Left ventricle myocardium inferior (tissue), 1 donor: ENCODE measurements at regions not wholly inside any gene's neighbourhood (a gene's known extent, or its start where the extent isn't known, plus 50 kb on each side); places are given as distances from the start of the nearest gene placed in this dataset.

ENCODE experiments used
- DNase-seq: peaks from one replicate; pipeline ENCODE4 v3.0.0-alpha.2; 2020
- H3K27ac ChIP-seq: fragments of 200-600 bp; replicated peaks from 2 replicates; pipeline ENCODE4 v1.8.0; 2021
- H3K27me3 ChIP-seq: fragments of 200-600 bp; 2 replicates; pipeline ENCODE4 v1.8.0; 2021; ENCODE audit warnings: low read depth
- H3K36me3 ChIP-seq: fragments of 200-600 bp; 2 replicates; pipeline ENCODE4 v1.8.0; 2021
- H3K4me1 ChIP-seq: fragments of 200-600 bp; 2 replicates; pipeline ENCODE4 v1.8.0; 2021
- H3K4me3 ChIP-seq: fragments of 200-600 bp; 2 replicates; pipeline ENCODE4 v1.8.0; 2021; ENCODE audit warnings: mild to moderate bottlenecking, moderate library complexity
- H3K9me3 ChIP-seq: fragments of 200-600 bp; replicated peaks from 2 replicates; pipeline ENCODE4 v1.8.0; 2021
- intact Hi-C: fragments of 100-400 bp; cut with micrococcal nuclease; formaldehyde crosslinking; loops from one replicate; pipeline ENCODE4 v1.11.0; 2022
- TF ChIP-seq, protein P1 (sequence below): fragments of 200-600 bp; IDR thresholded peaks from 2 replicates; pipeline ENCODE4 v1.8.0; 2021; ENCODE audit warnings: antibody characterized with exemption, mild to moderate bottlenecking, borderline replicate concordance
- donor health status: DM: no; HTN: yes; CAD: no; lungs with severe emphysema.

DNA sequence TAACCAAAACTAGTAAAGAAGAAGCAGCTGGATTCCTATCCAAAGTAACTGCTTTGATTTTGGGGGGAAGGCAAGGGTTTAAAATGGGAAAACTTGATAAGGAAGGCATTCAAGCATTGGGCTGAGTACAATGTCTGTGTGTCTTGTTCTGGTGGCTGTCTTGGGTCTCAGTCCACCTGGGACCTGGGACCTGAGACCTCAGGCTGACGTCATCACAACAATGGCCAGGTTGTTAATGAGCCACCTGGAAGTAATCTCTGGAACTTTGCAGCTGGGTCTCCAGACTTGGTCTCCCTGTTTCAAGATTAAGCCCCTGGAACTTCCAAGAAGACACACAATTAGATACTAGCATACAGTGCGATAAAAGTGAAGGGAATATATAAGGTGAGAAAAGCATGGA is 157.5 kb downstream of the PIK3R1 start:
- no peaks in the 10 kb centered on the region for H3K9me3 ChIP-seq
- no peak overlapping the region for H3K27ac ChIP-seq

DNA sequence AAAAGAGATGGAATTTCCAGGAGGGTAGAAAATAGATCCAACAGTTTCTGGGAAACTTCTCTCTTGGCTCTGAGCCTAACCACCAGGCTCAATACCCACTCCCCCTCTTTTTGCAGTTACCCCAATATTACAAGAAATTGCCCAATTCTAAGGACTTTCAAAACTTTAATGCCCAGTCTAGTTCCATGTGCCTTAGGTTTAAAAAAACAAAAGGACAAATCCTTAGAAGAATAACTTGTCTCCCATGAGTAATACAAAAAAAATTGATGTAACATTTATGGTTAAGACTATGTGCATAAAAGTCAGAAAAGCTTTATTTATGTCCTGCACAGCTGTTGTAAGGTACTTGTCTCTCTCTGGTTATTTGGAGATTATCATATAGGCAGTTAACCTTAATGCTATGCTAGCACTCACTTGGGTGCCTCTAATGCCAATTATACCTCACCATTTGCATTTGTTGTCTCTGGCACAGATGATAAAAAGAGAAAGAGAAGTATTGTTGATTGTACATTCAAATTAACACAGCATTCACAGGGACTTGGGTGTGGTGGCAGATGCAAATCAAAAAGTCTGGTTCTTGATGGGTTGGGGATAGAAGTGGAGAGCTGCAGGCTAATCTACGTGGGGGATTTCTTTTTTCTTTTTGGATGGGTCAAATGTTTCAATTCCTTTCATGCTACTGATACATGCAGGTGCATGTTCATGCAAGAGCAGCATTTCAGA is 159.4 kb downstream of the PIK3R1 start:
- peaks cover 12% of the 10 kb centered on the region for H3K4me1 ChIP-seq
- no peaks in the 10 kb centered on the region for H3K27me3 ChIP-seq
- H3K36me3 ChIP-seq: no peaks in the 10 kb centered on the region
- H3K4me3 ChIP-seq: no peak overlapping the region
- H3K27ac ChIP-seq: no peak overlapping the region
- intact Hi-C loops: no loop called here
- no peak for DNase-seq
- TF ChIP-seq, protein P1, sequence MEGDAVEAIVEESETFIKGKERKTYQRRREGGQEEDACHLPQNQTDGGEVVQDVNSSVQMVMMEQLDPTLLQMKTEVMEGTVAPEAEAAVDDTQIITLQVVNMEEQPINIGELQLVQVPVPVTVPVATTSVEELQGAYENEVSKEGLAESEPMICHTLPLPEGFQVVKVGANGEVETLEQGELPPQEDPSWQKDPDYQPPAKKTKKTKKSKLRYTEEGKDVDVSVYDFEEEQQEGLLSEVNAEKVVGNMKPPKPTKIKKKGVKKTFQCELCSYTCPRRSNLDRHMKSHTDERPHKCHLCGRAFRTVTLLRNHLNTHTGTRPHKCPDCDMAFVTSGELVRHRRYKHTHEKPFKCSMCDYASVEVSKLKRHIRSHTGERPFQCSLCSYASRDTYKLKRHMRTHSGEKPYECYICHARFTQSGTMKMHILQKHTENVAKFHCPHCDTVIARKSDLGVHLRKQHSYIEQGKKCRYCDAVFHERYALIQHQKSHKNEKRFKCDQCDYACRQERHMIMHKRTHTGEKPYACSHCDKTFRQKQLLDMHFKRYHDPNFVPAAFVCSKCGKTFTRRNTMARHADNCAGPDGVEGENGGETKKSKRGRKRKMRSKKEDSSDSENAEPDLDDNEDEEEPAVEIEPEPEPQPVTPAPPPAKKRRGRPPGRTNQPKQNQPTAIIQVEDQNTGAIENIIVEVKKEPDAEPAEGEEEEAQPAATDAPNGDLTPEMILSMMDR: no peak
- H3K9me3 ChIP-seq: no peaks in the 10 kb centered on the region

More for the DNA sequence above, 157.5 kb downstream of the PIK3R1 start:
- no peaks in the 10 kb centered on the region for H3K27me3 ChIP-seq
- DNase-seq: no peak
- peaks cover 6% of the 10 kb centered on the region for H3K4me1 ChIP-seq
- H3K36me3 ChIP-seq: no peaks in the 10 kb centered on the region
- intact Hi-C loops: no loop called here
- TF ChIP-seq, protein P1: no peak
- H3K4me3 ChIP-seq: no peak overlapping the region

DNA sequence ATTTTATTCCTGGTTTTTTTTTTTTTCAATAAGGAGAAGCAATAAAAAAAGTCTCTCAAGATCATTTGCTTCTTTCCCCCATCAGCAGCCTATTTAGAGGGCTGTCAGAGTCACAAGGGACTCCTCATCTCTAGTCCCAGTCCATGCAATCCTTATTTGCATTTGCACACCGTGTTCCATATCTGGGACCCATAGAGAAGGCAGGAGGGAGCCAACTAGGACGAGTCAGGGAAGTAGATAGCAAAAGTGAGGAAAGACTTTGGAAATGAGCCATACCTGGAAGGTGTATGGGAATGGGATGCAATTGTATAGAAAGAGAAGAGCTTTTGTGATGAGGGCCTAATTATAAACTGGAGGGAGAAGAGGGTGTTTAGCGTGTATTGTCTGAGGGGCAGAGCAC is 160.0 kb downstream of the PIK3R1 start:
- no peak for DNase-seq

DNA sequence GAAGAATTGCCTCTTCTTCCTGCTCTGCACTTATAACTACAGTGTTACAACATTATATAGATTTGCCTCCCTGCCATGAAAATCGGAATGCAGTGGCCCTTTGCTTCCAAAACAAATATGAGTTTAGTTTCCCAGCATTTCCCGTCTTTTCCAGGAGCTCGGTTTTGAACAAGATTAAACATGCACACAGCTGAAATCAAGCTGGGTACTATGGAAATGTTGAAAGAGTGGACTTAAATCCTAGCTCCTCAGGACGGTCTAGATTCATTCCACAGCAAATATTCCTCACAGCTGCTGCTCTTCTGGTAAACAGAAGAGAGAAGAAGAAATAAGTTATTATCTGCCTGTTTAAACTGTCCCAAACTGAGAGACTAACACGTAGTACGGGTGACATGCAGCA is 161.4 kb downstream of the PIK3R1 start:
- intact Hi-C loops: no loop called here
- TF ChIP-seq, protein P1: no peak
- no peak overlapping the region for H3K27ac ChIP-seq

More for the DNA sequence above, 160.0 kb downstream of the PIK3R1 start:
- Histone ChIP-seq H3K9me3 (no peaks in the 10 kb centered on the region), H3K27ac (no peak overlapping the region), H3K27me3 (no peaks in the 10 kb centered on the region), H3K36me3 (no peaks in the 10 kb centered on the region), H3K4me1 (peaks cover 16% of the 10 kb centered on the region), H3K4me3 (no peak overlapping the region)
- intact Hi-C loops: no loop called here
- TF ChIP-seq, protein P1: no peak

DNA sequence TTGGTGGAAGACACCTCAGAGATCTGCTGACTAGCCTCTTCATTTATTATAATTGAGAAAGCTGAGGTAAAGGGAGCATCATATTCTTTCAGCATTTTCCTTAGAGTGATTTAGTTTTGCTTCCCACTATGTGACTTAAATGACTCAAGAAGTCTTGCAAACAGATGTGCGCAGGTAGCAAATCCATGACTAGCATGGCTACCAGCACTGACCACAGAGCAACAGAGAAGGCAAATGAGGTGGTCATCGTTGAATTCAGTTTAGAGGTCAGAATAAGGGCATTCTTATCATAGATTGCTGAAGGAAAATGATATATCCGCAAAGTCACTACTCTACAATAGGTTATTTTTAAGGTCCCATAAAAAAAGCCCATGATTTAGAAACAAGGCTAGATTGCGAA is 162.2 kb downstream of the PIK3R1 start:
- TF ChIP-seq, protein P1: no peak

More for the DNA sequence above, 161.4 kb downstream of the PIK3R1 start:
- H3K27me3 ChIP-seq: no peaks in the 10 kb centered on the region
- H3K4me3 ChIP-seq: no peak overlapping the region
- DNase-seq: no peak
- H3K4me1 ChIP-seq: peaks cover 16% of the 10 kb centered on the region
- no peaks in the 10 kb centered on the region for H3K9me3 ChIP-seq
- H3K36me3 ChIP-seq: no peaks in the 10 kb centered on the region

More for the DNA sequence above, 162.2 kb downstream of the PIK3R1 start:
- intact Hi-C loops: no loop called here
- H3K27me3 ChIP-seq: no peaks in the 10 kb centered on the region
- no peaks in the 10 kb centered on the region for H3K9me3 ChIP-seq
- no peak for DNase-seq
- no peaks in the 10 kb centered on the region for H3K36me3 ChIP-seq
- H3K4me1 ChIP-seq: peaks cover 16% of the 10 kb centered on the region
- no peak overlapping the region for H3K27ac ChIP-seq
- H3K4me3 ChIP-seq: no peak overlapping the region
